AML-193 (cell line): ENCODE measurements at regions not wholly inside any gene's neighbourhood (a gene's known extent, or its start where the extent isn't known, plus 50 kb on each side); places are given as distances from the start of the nearest gene placed in this dataset.

ENCODE experiments used
- DNase-seq, 2 experiments: peaks; one replicate each; lab custom pipeline; 2025; lab: John Stamatoyannopoulos, UW

DNA sequence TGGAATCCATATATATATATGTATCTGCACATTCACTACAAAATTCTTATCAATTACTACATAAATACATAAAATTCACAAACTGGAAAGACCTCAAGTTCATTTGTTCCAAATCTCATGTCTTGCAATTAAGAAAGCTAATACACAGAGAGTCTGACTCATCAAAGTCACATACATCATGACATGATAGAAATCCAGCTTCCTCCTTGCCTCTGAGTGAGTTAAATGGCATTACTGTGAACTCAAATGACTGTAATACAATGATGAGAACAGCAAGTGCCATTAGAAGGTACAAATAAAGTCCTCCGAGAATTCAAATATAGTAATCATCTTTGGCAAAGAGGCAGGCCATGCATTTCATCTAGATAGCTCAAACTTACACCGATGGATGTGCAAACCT, 55.1 kb upstream of the AGTR1 start:
- peak; percentile 48 to 64 for DNase-seq

DNA sequence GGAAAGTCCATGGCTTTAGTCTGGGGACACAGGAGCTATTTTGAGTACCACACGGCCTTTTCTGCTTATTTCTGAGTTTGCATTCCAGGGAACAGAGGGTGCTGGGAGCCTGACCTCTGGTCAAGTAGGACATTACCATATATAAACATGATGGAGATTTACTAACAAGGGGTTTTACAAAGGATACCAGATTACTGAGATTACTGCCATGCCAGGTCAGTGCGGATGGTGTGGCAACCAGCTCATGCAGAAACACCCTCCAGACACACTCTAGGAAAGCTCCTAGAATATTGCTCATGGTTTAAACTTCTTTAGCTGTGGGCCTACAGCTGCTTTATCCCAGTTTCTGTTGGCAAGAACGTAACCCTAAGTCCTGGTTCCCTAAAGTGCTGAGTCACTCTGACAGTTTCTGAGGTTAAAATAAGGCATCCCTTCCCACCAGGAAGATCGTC, 54.3 kb upstream of the AGTR1 start:
- DNase-seq: no peak

DNA sequence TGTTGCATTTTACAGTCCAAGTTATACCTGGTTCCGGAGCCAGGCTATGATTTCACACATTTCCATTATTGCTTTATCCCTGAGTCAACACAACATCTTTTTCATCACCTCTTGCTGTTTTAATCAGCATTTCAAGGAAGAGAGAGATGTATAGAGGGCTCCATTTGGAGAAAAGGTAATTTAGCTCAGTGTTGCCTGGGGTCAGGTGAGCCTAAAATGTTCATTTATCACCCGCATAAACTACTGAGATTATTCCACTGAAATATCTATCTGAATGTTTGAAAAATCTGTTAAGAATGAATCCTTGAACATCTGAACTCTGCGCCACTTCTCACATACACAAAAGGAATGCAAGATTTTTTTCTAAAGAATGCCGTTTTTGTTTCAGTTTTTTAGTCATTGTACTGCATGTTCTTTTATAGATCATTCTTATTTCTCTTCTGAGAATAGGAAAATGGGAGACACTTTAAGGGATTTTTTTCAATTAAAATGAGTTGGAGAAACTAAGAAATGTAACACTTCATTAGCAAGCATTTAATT, 51.5 kb upstream of the AGTR1 start:
- DNase-seq: no peak
